B cell (primary cell): ENCODE measurements at regions not wholly inside any gene's neighbourhood (a gene's known extent, or its start where the extent isn't known, plus 50 kb on each side); places are given as distances from the start of the nearest gene placed in this dataset.

Source experiments
- CTCF ChIP-seq: fragments of 200-600 bp; IDR thresholded peaks from one replicate; pipeline ENCODE4 v1.8.0; 2022; ENCODE audit warnings: antibody characterized with exemption, mild to moderate bottlenecking
- EZH2 ChIP-seq: IDR thresholded peaks from 2 replicates; pipeline ENCODE4 v1.6.1; 2012; ENCODE audit warnings: borderline replicate concordance, low read depth, mild to moderate bottlenecking, moderate library complexity, low read length; ENCODE audit not compliant: insufficient read depth, poor library complexity, severe bottlenecking

- TF ChIP-seq EZH2: no peak
- TF ChIP-seq CTCF: no peak
These were observed 647.2 kb upstream of the KLHL1 start for GRCh38 chr13:70755456-70755855.
